GM06990 (cell line): ENCODE measurements at regions not wholly inside any gene's neighbourhood (a gene's known extent, or its start where the extent isn't known, plus 50 kb on each side); places are given as distances from the start of the nearest gene placed in this dataset.

ENCODE experiments used
- DNase-seq: peaks from one replicate; pipeline ENCODE4 v3.0.0-alpha.2; 2011; ENCODE audit not compliant: insufficient read length; ENCODE audit errors: extremely low read depth
- H3K27me3 ChIP-seq: replicated peaks from 2 replicates; pipeline ENCODE4 v1.6.0; 2011; ENCODE audit warnings: low read length; ENCODE audit not compliant: control insufficient read depth, insufficient read depth
- H3K36me3 ChIP-seq: 2 replicates; pipeline ENCODE4 v1.5.1; 2011; ENCODE audit warnings: low read length; ENCODE audit not compliant: control insufficient read depth, insufficient read depth
- H3K4me3 ChIP-seq: replicated peaks from 2 replicates; pipeline ENCODE4 v1.5.1; 2011; ENCODE audit warnings: low read depth, mild to moderate bottlenecking, control low read depth, low read length
- CTCF ChIP-seq: IDR thresholded peaks from 2 replicates; pipeline ENCODE4 v1.5.1; 2011; ENCODE audit warnings: low read length, control low read depth, mild to moderate bottlenecking, inconsistent platforms; ENCODE audit not compliant: insufficient read depth, poor library complexity, severe bottlenecking

GRCh38 chr7:98500764-98501163 is 99.9 kb upstream of the BAIAP2L1 start:
- no peak for DNase-seq
- Histone ChIP-seq H3K27me3 (no peaks in the 10 kb centered on the region), H3K4me3 (no peak overlapping the region), H3K36me3 (no peaks in the 10 kb centered on the region)
- TF ChIP-seq CTCF: no peak

- no peak for DNase-seq
- Histone ChIP-seq H3K27me3 (no peaks in the 10 kb centered on the region), H3K4me3 (no peak overlapping the region), H3K36me3 (no peaks in the 10 kb centered on the region)
- TF ChIP-seq CTCF: no peak
Observed at GRCh38 chr7:98496618-98497017, 95.7 kb upstream of the BAIAP2L1 start.

GRCh38 chr7:98495200-98495955 is 94.5 kb upstream of the BAIAP2L1 start:
- Histone ChIP-seq H3K27me3 (no peaks in the 10 kb centered on the region), H3K36me3 (no peaks in the 10 kb centered on the region), H3K4me3 (no peak overlapping the region)
- TF ChIP-seq CTCF: no peak
- no peak for DNase-seq

- Histone ChIP-seq H3K36me3 (no peaks in the 10 kb centered on the region), H3K27me3 (no peaks in the 10 kb centered on the region), H3K4me3 (no peak overlapping the region)
- TF ChIP-seq CTCF: no peak
- DNase-seq: no peak
Observed at GRCh38 chr7:98493030-98493778, 92.3 kb upstream of the BAIAP2L1 start.

GRCh38 chr7:98488167-98488566 is 87.3 kb upstream of the BAIAP2L1 start:
- no peak for TF ChIP-seq CTCF
- Histone ChIP-seq H3K36me3 (no peaks in the 10 kb centered on the region), H3K4me3 (no peak overlapping the region)

More at GRCh38 chr7:98488167-98488566, 87.3 kb upstream of the BAIAP2L1 start:
- DNase-seq: no peak
- H3K27me3 ChIP-seq: no peaks in the 10 kb centered on the region; the same call in none of the 2 replicates
